ENCODE measurements at regions not wholly inside any gene's neighbourhood (a gene's known extent, or its start where the extent isn't known, plus 50 kb on each side); places are given as distances from the start of the nearest gene placed in this dataset.

DNA sequence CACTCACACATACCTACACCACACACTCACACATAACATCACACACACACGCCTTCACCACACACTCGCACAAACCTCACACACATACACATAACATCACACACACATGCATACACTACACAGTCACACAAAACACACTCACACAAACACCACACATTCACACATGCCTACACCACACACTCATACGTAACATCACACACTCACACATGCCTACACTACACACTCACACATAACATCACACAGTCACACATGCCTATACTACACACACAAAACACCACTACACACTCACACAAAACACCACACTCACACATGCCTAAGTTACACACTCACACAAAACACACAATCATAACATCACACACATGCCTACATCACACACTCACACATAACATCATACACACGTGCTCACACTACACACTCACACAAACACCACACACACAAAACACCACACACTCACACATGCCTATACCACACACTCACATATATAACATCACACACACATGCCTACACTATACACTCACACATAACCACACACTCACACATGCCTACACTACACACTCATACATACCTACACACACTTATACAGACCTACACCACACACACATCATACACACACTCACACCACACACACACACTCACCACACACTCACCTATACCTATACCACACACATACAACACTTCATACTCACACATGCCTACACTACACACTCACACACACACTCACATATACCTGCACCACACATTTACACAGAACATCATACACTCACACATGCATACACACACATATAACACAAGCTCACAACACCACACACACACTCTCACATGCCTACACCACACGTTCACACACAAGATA, 383.5 kb downstream of the C6orf118 start:
- TF ChIP-seq POLR2A (IDR thresholded peaks at IDR 0.05) (no peak), POLR2AphosphoS5 (IDR thresholded peaks at IDR 0.05) (no peak), EP300 (IDR thresholded peaks at IDR 0.05) (no peak)
- TF ChIP-seq, protein P1, sequence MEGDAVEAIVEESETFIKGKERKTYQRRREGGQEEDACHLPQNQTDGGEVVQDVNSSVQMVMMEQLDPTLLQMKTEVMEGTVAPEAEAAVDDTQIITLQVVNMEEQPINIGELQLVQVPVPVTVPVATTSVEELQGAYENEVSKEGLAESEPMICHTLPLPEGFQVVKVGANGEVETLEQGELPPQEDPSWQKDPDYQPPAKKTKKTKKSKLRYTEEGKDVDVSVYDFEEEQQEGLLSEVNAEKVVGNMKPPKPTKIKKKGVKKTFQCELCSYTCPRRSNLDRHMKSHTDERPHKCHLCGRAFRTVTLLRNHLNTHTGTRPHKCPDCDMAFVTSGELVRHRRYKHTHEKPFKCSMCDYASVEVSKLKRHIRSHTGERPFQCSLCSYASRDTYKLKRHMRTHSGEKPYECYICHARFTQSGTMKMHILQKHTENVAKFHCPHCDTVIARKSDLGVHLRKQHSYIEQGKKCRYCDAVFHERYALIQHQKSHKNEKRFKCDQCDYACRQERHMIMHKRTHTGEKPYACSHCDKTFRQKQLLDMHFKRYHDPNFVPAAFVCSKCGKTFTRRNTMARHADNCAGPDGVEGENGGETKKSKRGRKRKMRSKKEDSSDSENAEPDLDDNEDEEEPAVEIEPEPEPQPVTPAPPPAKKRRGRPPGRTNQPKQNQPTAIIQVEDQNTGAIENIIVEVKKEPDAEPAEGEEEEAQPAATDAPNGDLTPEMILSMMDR (IDR thresholded peaks at IDR 0.05): no peak
